Neuron (in vitro differentiated cells): ENCODE measurements at regions not wholly inside any gene's neighbourhood (a gene's known extent, or its start where the extent isn't known, plus 50 kb on each side); places are given as distances from the start of the nearest gene placed in this dataset.
"Not testable (repeated sequence)": the region's sequence is repeated elsewhere in the genome, so short reads cannot be mapped to it uniquely, and the experiment has no call there.

Source experiments
- H2AFZ ChIP-seq: one replicate; pipeline ENCODE4 v1.6.1; 2013; ENCODE audit warnings: low read depth, mild to moderate bottlenecking, inconsistent platforms, low read length, moderate library complexity
- H3K27me3 ChIP-seq: one replicate; pipeline ENCODE4 v1.6.1; 2013; ENCODE audit warnings: low read length; ENCODE audit not compliant: insufficient read depth
- H3K36me3 ChIP-seq: one replicate; pipeline ENCODE4 v1.6.1; 2013; ENCODE audit warnings: low read length; ENCODE audit not compliant: insufficient read depth
- H3K4me1 ChIP-seq: one replicate; pipeline ENCODE4 v1.6.1; 2013; ENCODE audit warnings: low read length; ENCODE audit not compliant: insufficient read depth
- H3K4me3 ChIP-seq: 2 replicates; pipeline ENCODE4 v1.5.1; 2013; ENCODE audit warnings: mild to moderate bottlenecking, low read length, moderate library complexity
- H3K9me3 ChIP-seq: one replicate; pipeline ENCODE4 v1.6.1; 2013; ENCODE audit warnings: low read length

DNA sequence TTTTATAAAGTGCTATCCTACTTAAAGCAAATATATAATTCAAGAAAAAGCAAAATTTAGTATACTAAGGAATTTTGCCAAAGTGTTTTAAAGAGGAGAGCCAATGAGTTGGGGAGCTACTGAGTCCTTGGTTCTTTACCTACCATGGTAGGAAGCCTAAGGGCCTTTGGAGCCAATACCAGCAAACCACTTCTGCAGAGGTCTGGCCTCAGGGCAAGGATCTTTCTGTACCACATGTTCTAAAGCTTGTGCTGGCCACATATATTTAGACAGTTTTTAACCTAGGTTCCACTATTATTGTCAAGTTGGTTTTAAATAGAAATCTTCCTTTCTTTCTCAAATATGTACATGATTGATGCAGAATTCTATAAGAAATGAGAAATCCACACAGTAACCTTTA lies 172.3 kb upstream of the NREP start:
- Histone ChIP-seq H3K4me1 (no peaks in the 10 kb centered on the region), H3K36me3 (no peaks in the 10 kb centered on the region), H2AFZ (no peak overlapping the region), H3K27me3 (no peaks in the 10 kb centered on the region), H3K4me3 (no peak overlapping the region), H3K9me3 (no peaks in the 10 kb centered on the region)

DNA sequence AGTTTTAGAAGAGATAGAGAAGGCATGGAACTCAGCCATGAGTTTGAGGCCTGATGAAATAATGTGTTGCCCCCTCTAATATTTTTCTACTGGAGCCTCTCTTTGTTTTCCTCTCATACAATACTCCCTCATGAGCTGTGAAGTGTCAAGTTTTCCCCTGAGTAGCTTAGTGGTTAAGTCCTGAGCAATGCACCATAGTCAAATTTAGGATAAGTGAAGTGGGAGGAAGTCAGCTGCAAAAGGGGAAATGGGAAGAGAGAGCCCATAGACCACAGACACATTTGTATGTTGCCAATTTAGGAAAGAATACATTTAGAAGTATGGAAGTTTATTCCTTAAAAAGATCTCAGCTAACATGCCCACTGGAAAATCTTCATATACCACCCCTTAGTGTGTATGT lies 171.5 kb upstream of the NREP start:
- peaks cover 2% of the 10 kb centered on the region for H3K27me3 ChIP-seq
- H3K36me3 ChIP-seq = no peaks in the 10 kb centered on the region
- H2AFZ ChIP-seq = no peak overlapping the region
- H3K4me3 ChIP-seq = no peak overlapping the region
- no peaks in the 10 kb centered on the region for H3K9me3 ChIP-seq
- H3K4me1 ChIP-seq = no peaks in the 10 kb centered on the region

DNA sequence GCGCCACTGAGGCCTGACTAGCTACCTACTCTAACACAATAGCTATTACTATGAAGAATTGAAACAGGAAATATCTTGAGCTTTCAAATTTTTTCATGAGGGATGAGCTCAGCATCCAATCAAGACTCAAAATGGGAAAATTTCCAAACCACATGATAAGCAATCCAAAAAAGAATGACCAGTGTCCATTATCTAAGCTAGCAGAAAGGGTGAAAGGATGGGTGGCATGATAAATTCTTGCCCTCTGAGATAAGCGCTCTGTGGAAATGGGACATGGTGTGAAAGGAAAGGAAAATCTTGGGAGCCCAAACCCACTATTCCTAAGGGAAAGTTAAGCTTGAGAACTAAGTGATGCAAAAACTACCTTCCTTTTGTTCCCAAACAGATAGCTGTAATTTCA lies 170.2 kb upstream of the NREP start:
- Histone ChIP-seq H3K36me3 (no peaks in the 10 kb centered on the region), H3K4me3 (no peak overlapping the region), H3K4me1 (no peaks in the 10 kb centered on the region), H3K9me3 (no peaks in the 10 kb centered on the region), H3K27me3 (peaks cover 2% of the 10 kb centered on the region), H2AFZ (no peak overlapping the region)

DNA sequence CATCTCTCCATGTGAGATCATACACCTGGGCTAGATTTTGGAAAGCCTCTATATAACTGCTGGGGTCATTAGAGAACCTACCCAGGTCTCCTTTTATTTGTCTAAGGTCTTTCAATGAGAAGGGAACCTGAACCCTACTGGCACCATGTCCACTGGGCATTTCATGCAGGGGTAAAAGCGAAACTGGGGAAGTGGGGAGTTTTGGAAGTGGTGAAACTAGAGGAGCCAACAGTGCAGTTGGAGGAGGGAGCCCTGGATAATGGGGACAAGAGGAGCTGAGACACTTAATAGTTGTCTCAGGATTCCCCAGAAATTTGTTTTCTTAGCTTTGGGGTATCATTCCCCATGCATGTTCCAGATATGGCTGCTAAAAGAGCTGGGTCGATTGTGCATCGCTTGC lies 169.0 kb upstream of the NREP start:
- H3K9me3 ChIP-seq = no peaks in the 10 kb centered on the region
- H3K4me3 ChIP-seq = no peak overlapping the region
- H3K27me3 ChIP-seq = peaks cover 2% of the 10 kb centered on the region
- H3K36me3 ChIP-seq = no peaks in the 10 kb centered on the region
- no peaks in the 10 kb centered on the region for H3K4me1 ChIP-seq
- no peak overlapping the region for H2AFZ ChIP-seq

DNA sequence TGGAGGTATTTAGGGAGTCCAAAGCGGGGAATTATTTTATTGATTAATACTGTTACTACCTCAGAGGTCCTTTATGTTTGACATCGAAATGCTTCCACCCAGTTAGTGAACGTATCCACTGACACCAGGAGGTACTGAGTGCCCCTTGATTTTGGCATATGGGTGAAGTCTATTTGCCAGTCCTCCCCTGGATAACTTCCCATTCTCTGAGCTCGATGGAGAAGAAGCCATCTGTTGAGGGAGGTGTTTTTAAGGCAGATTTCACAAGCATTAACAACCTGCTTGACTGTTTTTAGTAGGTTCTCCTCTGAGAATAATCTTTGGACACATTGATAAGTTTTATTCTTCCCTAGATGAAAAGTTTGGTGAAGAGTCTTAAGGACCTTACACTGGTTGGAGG lies 165.3 kb upstream of the NREP start:
- H3K4me3 ChIP-seq = no peak overlapping the region

DNA sequence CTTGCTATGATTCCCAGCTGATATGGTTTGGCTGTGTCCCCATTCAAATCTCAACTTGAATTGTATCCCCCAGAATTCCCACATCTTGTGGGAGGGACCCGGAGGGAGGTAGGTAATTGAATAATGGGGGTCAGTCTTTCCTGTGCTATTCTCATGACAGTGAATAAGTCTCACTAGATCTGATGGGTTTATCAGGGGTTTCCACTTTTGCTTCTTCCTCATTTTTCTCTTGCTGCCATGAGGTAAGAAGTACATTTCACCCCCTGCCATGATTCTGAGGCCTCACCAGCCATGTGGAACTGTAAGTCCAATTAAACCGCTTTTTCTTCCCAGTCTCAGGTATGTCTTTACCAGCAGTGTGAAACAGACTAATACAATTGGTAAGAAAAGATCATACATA lies 164.7 kb upstream of the NREP start:
- H2AFZ ChIP-seq, H3K4me3 ChIP-seq, H3K36me3 ChIP-seq, H3K27me3 ChIP-seq, H3K4me1 ChIP-seq, H3K9me3 ChIP-seq: not testable (repeated sequence)

More for the DNA sequence above, 165.3 kb upstream of the NREP start:
- Histone ChIP-seq H3K4me1 (peaks cover 4% of the 10 kb centered on the region), H3K36me3 (no peaks in the 10 kb centered on the region), H3K27me3 (peaks cover 2% of the 10 kb centered on the region), H3K9me3 (no peaks in the 10 kb centered on the region), H2AFZ (no peak overlapping the region)

DNA sequence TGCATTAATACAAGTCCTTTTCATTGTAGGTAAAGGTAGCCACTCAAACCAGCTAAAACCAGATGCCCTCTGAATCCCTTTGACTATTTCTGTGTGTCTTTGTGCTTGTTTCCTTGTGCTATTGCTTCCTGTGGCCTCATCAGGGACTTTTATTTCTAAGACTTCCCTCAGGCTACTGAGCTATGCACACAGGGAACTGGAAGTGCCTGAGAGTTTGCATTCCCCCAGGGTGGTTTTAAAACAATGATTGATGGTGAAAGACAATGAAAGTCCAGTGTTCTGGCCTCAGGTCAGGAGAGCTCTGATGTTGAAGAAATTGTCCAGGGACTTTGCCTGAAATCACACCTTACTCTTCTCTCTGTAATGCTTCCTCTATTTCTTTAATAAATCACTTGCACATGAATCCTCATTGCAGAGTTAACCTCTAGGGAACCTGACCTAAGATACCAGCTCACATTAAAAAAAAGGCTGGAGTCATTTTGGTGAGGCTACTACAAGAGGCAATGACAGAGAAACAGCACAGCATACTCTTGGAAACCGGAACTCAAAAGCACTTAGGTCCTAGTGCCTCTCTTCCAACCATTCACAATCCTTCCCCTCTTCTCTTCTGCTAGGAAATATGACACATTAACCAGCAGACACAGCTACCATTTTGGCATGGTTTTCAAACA lies 158.1 kb upstream of the NREP start:
- H3K36me3 ChIP-seq = no peaks in the 10 kb centered on the region
- no peaks in the 10 kb centered on the region for H3K27me3 ChIP-seq
- H3K9me3 ChIP-seq = no peaks in the 10 kb centered on the region
- no peak overlapping the region for H3K4me3 ChIP-seq
- no peaks in the 10 kb centered on the region for H3K4me1 ChIP-seq
- no peak overlapping the region for H2AFZ ChIP-seq

DNA sequence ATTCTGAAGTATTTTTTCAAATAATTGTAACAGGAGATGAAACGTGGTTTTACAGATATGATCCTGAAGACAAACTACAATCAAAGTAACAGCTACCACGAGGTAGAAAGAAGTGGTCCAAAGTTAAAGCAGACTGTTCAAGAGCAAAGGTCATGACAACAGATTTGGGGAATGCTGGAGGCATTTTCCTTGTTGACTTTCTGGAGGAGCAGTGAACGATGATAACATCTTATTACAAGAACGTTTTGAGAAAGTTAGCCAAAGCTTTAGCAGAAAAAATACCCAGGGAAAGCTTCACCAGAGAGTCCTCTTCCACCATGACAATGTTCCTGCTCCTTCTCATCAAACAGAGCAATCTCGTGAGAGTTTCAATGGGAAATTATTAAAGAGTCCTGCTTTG lies 145.4 kb upstream of the NREP start:
- H3K4me3 ChIP-seq = no peak overlapping the region
- H3K27me3 ChIP-seq = no peaks in the 10 kb centered on the region
- H2AFZ ChIP-seq = no peak overlapping the region
- H3K4me1 ChIP-seq = no peaks in the 10 kb centered on the region
- no peaks in the 10 kb centered on the region for H3K36me3 ChIP-seq
- no peaks in the 10 kb centered on the region for H3K9me3 ChIP-seq

DNA sequence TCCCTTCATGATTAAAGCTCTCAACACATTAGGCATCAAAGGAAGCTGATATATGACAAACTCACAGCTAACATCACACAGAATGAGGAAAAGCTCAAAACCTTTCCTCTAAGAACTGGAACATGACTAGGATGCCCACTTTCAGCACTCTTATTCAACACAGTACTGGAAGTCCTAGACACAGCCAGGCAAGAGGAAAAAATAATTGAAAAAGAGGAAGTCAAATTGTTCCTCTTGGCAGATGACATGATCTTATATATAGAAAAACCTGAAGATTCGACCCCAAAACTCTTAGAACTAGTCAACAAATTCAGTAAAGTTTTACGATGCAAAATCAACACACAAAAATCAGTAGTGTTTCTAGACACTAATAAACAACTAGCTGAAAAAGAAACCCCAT lies 144.3 kb upstream of the NREP start:
- Histone ChIP-seq H3K27me3 (no peaks in the 10 kb centered on the region), H3K36me3 (no peaks in the 10 kb centered on the region), H3K4me1 (no peaks in the 10 kb centered on the region), H3K4me3 (no peak overlapping the region), H3K9me3 (no peaks in the 10 kb centered on the region), H2AFZ (no peak overlapping the region)

DNA sequence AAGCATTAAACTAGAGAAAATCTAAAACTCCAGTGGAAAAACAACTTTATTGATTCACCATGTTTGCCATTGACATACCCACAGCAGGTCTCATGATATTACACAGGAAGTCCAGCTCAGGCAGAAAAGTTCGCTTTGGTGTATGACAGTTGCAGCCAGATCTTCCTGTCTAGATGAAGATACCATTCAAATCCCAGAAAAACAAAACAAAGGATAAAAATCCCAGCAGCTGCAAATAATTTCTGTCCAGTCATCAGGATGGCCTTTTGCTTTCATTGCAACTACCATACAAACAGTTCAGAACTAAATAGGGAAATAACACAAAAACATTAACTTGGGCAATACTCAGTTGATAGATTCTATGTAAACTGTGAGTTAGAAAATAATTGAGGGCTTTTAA lies 136.0 kb upstream of the NREP start:
- H2AFZ ChIP-seq = no peak overlapping the region
- H3K9me3 ChIP-seq = no peaks in the 10 kb centered on the region
- H3K4me3 ChIP-seq = no peak overlapping the region
- H3K27me3 ChIP-seq = no peaks in the 10 kb centered on the region
- H3K4me1 ChIP-seq = no peaks in the 10 kb centered on the region
- H3K36me3 ChIP-seq = no peaks in the 10 kb centered on the region

DNA sequence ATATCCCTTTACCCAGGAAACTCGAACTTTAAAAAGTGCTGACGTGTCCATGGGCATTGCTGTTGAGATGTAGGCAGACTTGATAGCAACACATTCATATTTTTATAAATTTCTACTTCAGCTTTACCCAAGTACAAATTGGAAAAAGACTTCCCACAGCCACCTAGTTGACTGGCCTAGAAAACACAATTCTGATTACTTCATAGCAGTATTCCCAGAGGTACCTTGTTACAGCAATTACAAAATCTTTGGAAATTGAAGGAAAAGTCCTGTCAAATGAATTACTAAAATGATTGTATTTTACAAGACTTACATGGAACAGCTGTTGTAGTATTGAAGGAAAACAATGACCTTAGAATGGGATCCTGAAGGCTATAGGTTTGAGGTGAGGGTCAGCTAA lies 130.7 kb upstream of the NREP start:
- Histone ChIP-seq H2AFZ (no peak overlapping the region), H3K4me3 (no peak overlapping the region), H3K9me3 (no peaks in the 10 kb centered on the region), H3K4me1 (no peaks in the 10 kb centered on the region), H3K36me3 (no peaks in the 10 kb centered on the region), H3K27me3 (no peaks in the 10 kb centered on the region)

DNA sequence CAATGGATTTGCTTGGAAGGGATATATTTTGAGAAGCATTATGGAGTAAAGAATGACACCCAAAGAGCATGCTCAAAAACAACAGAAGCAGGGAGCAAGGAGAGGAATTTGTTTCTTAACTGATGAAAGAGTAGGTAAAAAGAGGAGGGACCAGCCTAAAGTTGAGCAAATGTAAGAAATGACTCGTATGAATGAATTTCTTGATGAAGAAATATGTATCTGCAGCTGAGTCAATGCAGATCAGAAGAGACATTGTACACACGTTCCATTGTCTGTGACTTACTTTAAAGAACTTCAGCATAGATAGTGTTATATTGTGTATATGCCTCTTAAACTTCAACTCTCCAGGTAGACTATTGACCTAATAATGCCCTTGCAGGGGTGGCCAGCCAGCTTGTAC lies 112.7 kb upstream of the NREP start:
- no peaks in the 10 kb centered on the region for H3K9me3 ChIP-seq
- H3K4me1 ChIP-seq = no peaks in the 10 kb centered on the region
- no peaks in the 10 kb centered on the region for H3K27me3 ChIP-seq
- H3K4me3 ChIP-seq = no peak overlapping the region
- no peak overlapping the region for H2AFZ ChIP-seq
- no peaks in the 10 kb centered on the region for H3K36me3 ChIP-seq

DNA sequence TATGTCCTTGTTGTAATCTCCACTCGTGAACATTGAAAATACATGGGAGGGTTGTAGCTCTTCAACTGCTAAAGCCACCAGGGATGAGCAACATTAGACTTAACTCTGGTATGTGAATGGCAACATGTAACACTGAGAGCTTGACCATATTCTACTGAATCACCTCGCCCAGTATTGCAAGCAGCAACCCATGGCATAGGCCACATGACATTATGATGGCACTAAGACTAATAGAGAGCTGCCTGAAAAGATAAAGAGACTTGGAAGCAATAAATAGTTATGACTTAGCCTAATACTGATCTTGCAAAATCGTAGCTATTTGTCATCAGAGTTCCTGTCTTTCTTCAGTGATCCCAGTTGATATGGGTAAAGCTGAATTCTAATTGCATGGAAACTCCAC lies 108.4 kb upstream of the NREP start:
- no peaks in the 10 kb centered on the region for H3K4me1 ChIP-seq

DNA sequence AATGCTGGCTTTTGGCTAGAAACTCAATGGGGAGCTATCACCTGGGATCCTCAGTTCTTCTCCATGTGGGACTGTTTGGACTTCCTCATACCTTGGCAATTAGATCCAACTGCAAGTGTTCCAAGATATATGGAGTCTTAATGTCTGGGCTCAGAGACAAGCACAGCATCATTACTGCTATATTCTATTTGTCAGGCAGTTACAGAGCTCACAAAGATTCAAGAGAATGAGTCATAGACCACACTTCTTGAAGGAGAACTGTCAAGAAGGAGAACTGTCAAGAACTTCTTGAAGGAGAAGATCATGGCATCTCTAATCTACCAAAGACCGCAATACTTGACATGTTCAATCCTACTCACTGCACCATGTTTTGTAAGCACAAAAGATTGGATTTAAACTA lies 106.8 kb upstream of the NREP start:
- no peaks in the 10 kb centered on the region for H3K27me3 ChIP-seq
- peaks cover 5% of the 10 kb centered on the region for H3K4me1 ChIP-seq

More for the DNA sequence above, 108.4 kb upstream of the NREP start:
- Histone ChIP-seq H3K36me3 (no peaks in the 10 kb centered on the region), H3K9me3 (no peaks in the 10 kb centered on the region), H3K4me3 (no peak overlapping the region), H3K27me3 (no peaks in the 10 kb centered on the region), H2AFZ (no peak overlapping the region)

More for the DNA sequence above, 106.8 kb upstream of the NREP start:
- H3K9me3 ChIP-seq = no peaks in the 10 kb centered on the region
- no peak overlapping the region for H3K4me3 ChIP-seq
- H3K36me3 ChIP-seq = no peaks in the 10 kb centered on the region
- no peak overlapping the region for H2AFZ ChIP-seq
